Astrocyte of the cerebellum (primary cell): ENCODE measurements at regions not wholly inside any gene's neighbourhood (a gene's known extent, or its start where the extent isn't known, plus 50 kb on each side); places are given as distances from the start of the nearest gene placed in this dataset.

Experiments used
- DNase-seq: peaks from one replicate; pipeline ENCODE4 v3.0.0-alpha.2; 2011; ENCODE audit warnings: low read depth
- H3K4me3 ChIP-seq: 2 replicates; pipeline ENCODE4 v1.5.1; 2011; ENCODE audit warnings: mild to moderate bottlenecking, low read depth, low read length, moderate library complexity
- in situ Hi-C: cut with HindIII; loops from 2 replicates; pipeline ENCODE4 v1.10.0; 2017; ENCODE audit warnings: low sequenced_read_pairs
- TF ChIP-seq, protein P1 (sequence below): IDR thresholded peaks from 2 replicates; pipeline ENCODE4 v1.5.1; 2012; ENCODE audit warnings: low read length, low read depth, moderate library complexity, mild to moderate bottlenecking; ENCODE audit errors: missing control alignments

- in situ Hi-C loops: no loop called here
- TF ChIP-seq, protein P1, sequence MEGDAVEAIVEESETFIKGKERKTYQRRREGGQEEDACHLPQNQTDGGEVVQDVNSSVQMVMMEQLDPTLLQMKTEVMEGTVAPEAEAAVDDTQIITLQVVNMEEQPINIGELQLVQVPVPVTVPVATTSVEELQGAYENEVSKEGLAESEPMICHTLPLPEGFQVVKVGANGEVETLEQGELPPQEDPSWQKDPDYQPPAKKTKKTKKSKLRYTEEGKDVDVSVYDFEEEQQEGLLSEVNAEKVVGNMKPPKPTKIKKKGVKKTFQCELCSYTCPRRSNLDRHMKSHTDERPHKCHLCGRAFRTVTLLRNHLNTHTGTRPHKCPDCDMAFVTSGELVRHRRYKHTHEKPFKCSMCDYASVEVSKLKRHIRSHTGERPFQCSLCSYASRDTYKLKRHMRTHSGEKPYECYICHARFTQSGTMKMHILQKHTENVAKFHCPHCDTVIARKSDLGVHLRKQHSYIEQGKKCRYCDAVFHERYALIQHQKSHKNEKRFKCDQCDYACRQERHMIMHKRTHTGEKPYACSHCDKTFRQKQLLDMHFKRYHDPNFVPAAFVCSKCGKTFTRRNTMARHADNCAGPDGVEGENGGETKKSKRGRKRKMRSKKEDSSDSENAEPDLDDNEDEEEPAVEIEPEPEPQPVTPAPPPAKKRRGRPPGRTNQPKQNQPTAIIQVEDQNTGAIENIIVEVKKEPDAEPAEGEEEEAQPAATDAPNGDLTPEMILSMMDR: no peak
- no peak overlapping the region for H3K4me3 ChIP-seq
- DNase-seq: no peak
Observed at GRCh38 chr13:106063591-106064313, 471.7 kb downstream of the EFNB2 start.

GRCh38 chr13:106061781-106062180 lies 473.7 kb downstream of the EFNB2 start:
- in situ Hi-C loops: no loop called here
- no peak overlapping the region for H3K4me3 ChIP-seq
- TF ChIP-seq, protein P1: no peak
- DNase-seq: no peak

DNA sequence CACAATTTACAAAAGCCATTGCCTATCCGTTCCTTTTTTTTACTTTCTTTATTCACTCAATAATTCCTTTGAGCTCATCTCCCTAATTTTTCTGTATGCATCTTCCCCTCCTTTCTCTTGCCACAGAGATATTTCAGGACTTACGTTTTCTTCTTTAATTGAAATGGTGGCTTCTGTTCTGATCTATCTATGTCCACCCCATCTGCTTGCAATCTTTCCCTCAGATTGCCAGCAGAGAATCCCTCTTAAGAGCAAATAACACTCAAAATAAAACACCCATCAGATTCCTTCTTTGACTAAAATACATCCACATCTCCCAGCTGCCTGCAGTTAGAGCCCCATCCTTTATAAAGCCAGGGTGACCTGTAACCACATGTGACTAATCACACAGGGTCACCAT lies 478.6 kb downstream of the EFNB2 start:
- TF ChIP-seq, protein P1: no peak
- H3K4me3 ChIP-seq: no peak overlapping the region
- no peak for DNase-seq
- in situ Hi-C loops: no loop called here

- no peak for DNase-seq
- H3K4me3 ChIP-seq: no peak overlapping the region
- in situ Hi-C loops: no loop called here
- TF ChIP-seq, protein P1: no peak
Observed at GRCh38 chr13:106052200-106052767, 483.2 kb downstream of the EFNB2 start.

DNA sequence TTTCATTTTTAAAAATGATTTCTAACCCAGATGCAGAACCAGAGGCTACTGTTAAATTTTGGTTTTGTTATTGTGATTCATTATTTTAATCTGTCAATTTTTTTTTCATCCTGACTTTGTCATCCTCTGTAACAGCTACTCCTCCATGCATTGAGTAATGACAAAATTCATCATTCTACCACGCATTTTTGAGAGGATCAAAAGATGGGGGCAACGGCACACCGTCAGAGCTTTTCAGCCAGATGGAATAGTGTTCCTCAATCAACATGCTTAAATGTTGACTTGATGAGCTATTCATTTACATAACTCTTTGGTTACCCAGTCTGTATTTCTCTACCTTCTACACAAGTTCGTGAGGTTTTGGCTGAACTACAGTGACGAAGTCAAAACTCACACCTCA lies 486.3 kb downstream of the EFNB2 start:
- TF ChIP-seq, protein P1: no peak
- no peak overlapping the region for H3K4me3 ChIP-seq
- in situ Hi-C loops: no loop called here
- DNase-seq: no peak

- DNase-seq: no peak
- H3K4me3 ChIP-seq: no peak overlapping the region
- TF ChIP-seq, protein P1: no peak
- in situ Hi-C loops: no loop called here
Observed at GRCh38 chr13:106048386-106048785, 487.1 kb downstream of the EFNB2 start.
